Upper lobe of right lung (tissue), 1 donor: ENCODE measurements at regions not wholly inside any gene's neighbourhood (a gene's known extent, or its start where the extent isn't known, plus 50 kb on each side); places are given as distances from the start of the nearest gene placed in this dataset.

Experiments used
- ATAC-seq: fragments of 200-7000 bp; cut with Tn5 transposase; one replicate; pipeline ENCODE4 v1.9.1; 2020; ENCODE audit warnings: mild to moderate bottlenecking, moderate library complexity
- DNase-seq: peaks from one replicate; pipeline ENCODE4 v3.0.0-alpha.2; 2020
- H3K27ac ChIP-seq: fragments of 200-600 bp; one replicate; pipeline ENCODE4 v1.8.0; 2022
- H3K27me3 ChIP-seq: fragments of 200-600 bp; one replicate; pipeline ENCODE4 v1.8.0; 2022; ENCODE audit warnings: mild to moderate bottlenecking
- H3K36me3 ChIP-seq: fragments of 200-600 bp; one replicate; pipeline ENCODE4 v1.8.0; 2022
- H3K4me1 ChIP-seq: fragments of 200-600 bp; one replicate; pipeline ENCODE4 v1.8.0; 2022
- H3K4me3 ChIP-seq: fragments of 200-600 bp; one replicate; pipeline ENCODE4 v1.8.0; 2022; ENCODE audit warnings: mild to moderate bottlenecking
- H3K9me3 ChIP-seq: fragments of 200-600 bp; one replicate; pipeline ENCODE4 v1.8.0; 2022
- intact Hi-C: fragments of 100-400 bp; cut with DNase I; formaldehyde crosslinking; loops from one replicate; pipeline ENCODE4 v1.11.0; 2022
- TF ChIP-seq, protein P1 (sequence below): fragments of 200-600 bp; IDR thresholded peaks from one replicate; pipeline ENCODE4 v1.8.0; 2022; ENCODE audit warnings: antibody characterized with exemption
- donor health status: DM: no; HTN: yes; CAD: no; lungs with severe emphysema.

- no peak overlapping the region for H3K27ac ChIP-seq
- TF ChIP-seq, protein P1, sequence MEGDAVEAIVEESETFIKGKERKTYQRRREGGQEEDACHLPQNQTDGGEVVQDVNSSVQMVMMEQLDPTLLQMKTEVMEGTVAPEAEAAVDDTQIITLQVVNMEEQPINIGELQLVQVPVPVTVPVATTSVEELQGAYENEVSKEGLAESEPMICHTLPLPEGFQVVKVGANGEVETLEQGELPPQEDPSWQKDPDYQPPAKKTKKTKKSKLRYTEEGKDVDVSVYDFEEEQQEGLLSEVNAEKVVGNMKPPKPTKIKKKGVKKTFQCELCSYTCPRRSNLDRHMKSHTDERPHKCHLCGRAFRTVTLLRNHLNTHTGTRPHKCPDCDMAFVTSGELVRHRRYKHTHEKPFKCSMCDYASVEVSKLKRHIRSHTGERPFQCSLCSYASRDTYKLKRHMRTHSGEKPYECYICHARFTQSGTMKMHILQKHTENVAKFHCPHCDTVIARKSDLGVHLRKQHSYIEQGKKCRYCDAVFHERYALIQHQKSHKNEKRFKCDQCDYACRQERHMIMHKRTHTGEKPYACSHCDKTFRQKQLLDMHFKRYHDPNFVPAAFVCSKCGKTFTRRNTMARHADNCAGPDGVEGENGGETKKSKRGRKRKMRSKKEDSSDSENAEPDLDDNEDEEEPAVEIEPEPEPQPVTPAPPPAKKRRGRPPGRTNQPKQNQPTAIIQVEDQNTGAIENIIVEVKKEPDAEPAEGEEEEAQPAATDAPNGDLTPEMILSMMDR: no peak
- ATAC-seq (no peak), DNase-seq (no peak)
- H3K9me3 ChIP-seq: no peaks in the 10 kb centered on the region
- H3K27me3 ChIP-seq: no peaks in the 10 kb centered on the region
- H3K4me1 ChIP-seq: no peaks in the 10 kb centered on the region
- intact Hi-C loops: no loop called here
- H3K4me3 ChIP-seq: no peak overlapping the region
- no peaks in the 10 kb centered on the region for H3K36me3 ChIP-seq
Observed at GRCh38 chr11:112770487-112770886, 190.7 kb upstream of the NCAM1 start.

DNA sequence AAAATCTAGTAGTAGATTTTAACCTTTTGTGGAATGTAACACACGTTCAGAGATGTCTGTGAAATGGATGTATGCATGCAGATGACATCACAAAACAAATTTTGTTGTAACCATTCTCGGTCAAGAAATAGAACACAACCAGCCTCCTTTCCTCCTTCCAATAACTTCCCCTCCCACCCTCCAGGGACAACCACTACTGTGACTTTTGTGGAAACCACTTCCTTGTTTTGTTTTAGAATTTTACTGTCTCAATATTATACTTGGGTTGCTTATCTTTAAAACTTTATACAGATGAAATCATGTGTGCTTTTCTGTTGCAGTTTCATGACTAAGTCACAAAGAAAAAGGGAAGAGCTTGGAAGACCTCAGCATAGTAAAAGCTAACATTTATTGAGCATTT is 189.4 kb upstream of the NCAM1 start:
- H3K9me3 ChIP-seq: no peaks in the 10 kb centered on the region
- H3K4me1 ChIP-seq: no peaks in the 10 kb centered on the region
- no peak overlapping the region for H3K27ac ChIP-seq
- TF ChIP-seq, protein P1: no peak
- H3K27me3 ChIP-seq: no peaks in the 10 kb centered on the region
- no peaks in the 10 kb centered on the region for H3K36me3 ChIP-seq
- no peak overlapping the region for H3K4me3 ChIP-seq
- ATAC-seq (no peak), DNase-seq (no peak)
- intact Hi-C loops: no loop called here

DNA sequence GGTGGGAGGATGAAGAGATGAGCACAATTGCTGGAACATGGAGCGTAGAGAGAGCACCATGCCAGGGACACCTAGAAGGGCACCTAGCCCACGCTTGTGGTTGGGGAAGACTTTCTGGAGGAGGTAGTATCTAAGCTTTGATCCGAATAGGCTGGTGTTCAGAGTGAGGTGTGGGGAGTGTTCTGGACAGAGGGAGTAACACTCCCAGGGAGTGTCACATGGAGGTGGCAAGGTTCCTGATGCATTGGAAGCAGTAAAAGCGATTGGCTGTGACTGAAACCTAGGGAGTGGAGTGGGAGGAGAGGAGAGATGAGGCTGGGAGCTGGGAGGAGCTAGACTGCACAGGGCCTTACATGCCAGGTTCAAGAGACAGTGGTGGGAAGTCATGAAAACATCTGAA is 188.0 kb upstream of the NCAM1 start:
- intact Hi-C loops: no loop called here
- DNase-seq (no peak), ATAC-seq (no peak)
- H3K27ac ChIP-seq: no peak overlapping the region
- no peaks in the 10 kb centered on the region for H3K27me3 ChIP-seq
- H3K4me3 ChIP-seq: no peak overlapping the region
- H3K36me3 ChIP-seq: no peaks in the 10 kb centered on the region
- no peaks in the 10 kb centered on the region for H3K4me1 ChIP-seq
- H3K9me3 ChIP-seq: no peaks in the 10 kb centered on the region
- TF ChIP-seq, protein P1: no peak

- H3K27me3 ChIP-seq: no peaks in the 10 kb centered on the region
- H3K27ac ChIP-seq: no peak overlapping the region
- no peaks in the 10 kb centered on the region for H3K36me3 ChIP-seq
- H3K9me3 ChIP-seq: no peaks in the 10 kb centered on the region
- no peak overlapping the region for H3K4me3 ChIP-seq
- intact Hi-C loops: no loop called here
- TF ChIP-seq, protein P1: no peak
- H3K4me1 ChIP-seq: no peaks in the 10 kb centered on the region
- ATAC-seq: no peak
- no peak for DNase-seq
Observed at GRCh38 chr11:112776834-112777233, 184.4 kb upstream of the NCAM1 start.

- Histone ChIP-seq H3K27ac (no peak overlapping the region), H3K27me3 (no peaks in the 10 kb centered on the region), H3K4me1 (no peaks in the 10 kb centered on the region), H3K36me3 (no peaks in the 10 kb centered on the region), H3K4me3 (no peak overlapping the region), H3K9me3 (no peaks in the 10 kb centered on the region)
- ATAC-seq: no peak
- TF ChIP-seq, protein P1: no peak
- no peak for DNase-seq
- intact Hi-C loops: no loop called here
Observed at GRCh38 chr11:112777283-112777751, 183.9 kb upstream of the NCAM1 start.
